Naive thymus-derived CD8-positive, alpha-beta T cell (primary cell): ENCODE measurements at regions not wholly inside any gene's neighbourhood (a gene's known extent, or its start where the extent isn't known, plus 50 kb on each side); places are given as distances from the start of the nearest gene placed in this dataset.
"Not testable (repeated sequence)": the region's sequence is repeated elsewhere in the genome, so short reads cannot be mapped to it uniquely, and the experiment has no call there.

Experiments used
- ATAC-seq, 2 donors: fragments of 150-1000 bp; cut with Tn5 transposase in 1 of 2; sonication (Bioruptor Pico), chemical (Tn5 transposase) in 1 of 2; 1 replicate in 1 of 2; 2 replicates in 1 of 2; pipeline ENCODE4 v1.10.0; 2021; ENCODE audit warnings: mild to moderate bottlenecking in 2 of 2, moderate library complexity in 2 of 2
- POLR2A ChIA-PET: fragments of 350-600 bp; sonication (Branson Sonifier 250); formaldehyde crosslinking; loops from one replicate; lab custom pipeline; 2021; ENCODE audit warnings: antibody characterized with exemption; lab: Charles Lee
- DNase-seq, 10 donors: peaks; one replicate each; pipeline versions ENCODE4 v3.0.0 to v3.0.0-alpha.2; 2020 to 2022
- H3K27ac Mint-ChIP-seq, 10 donors: one replicate each; pipeline ENCODE4 v1.8.0; 2020 to 2022; ENCODE audit warnings: mild to moderate bottlenecking in 10 of 10, mixed read lengths in 10 of 10, moderate library complexity in 4 of 10, inconsistent platforms in 1 of 10
- H3K27me3 Mint-ChIP-seq, 5 donors: one replicate each; pipeline ENCODE4 v1.8.0; 2021 to 2022; ENCODE audit warnings: mixed read lengths in 5 of 5
- H3K36me3 Mint-ChIP-seq, 3 donors: one replicate each; pipeline ENCODE4 v1.8.0; 2020 to 2022; ENCODE audit warnings: mixed read lengths in 3 of 3, mild to moderate bottlenecking in 2 of 3, inconsistent platforms in 1 of 3
- H3K4me1 Mint-ChIP-seq, 4 donors: one replicate each; pipeline ENCODE4 v1.8.0; 2021 to 2022; ENCODE audit warnings: mixed read lengths in 4 of 4
- H3K4me3 Mint-ChIP-seq, 10 donors: one replicate each; pipeline ENCODE4 v1.8.0; 2020 to 2022; ENCODE audit warnings: mild to moderate bottlenecking in 10 of 10, mixed read lengths in 10 of 10, moderate library complexity in 6 of 10, inconsistent platforms in 1 of 10
- H3K9me3 Mint-ChIP-seq, 9 donors: one replicate each; pipeline ENCODE4 v1.8.0; 2020 to 2022; ENCODE audit warnings: mixed read lengths in 9 of 9, mild to moderate bottlenecking in 3 of 9, inconsistent platforms in 1 of 9, moderate library complexity in 1 of 9

DNA sequence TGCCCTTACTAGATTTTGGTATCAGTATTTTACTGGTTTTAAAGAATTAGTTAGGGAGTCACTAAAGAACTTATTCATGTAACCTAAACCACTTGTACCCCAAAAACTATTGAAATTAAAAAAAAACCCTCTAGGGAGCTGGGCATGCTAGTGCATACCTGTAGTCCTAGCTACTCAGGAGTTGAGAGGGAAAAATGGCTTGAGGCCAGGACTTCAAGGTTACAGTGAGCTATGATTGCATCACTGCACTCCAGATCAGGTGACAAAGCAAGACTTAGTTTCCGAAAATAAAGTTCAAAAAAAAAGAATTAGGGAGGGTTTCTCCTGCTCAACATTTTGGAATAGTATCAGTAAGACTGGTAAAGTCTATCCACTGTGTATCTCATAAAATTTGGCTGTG lies 364.4 kb upstream of the LUZP2 start:
- H3K4me1 Mint-ChIP-seq, result no peaks in the 10 kb centered on the region
- no peak overlapping the region for H3K4me3 Mint-ChIP-seq
- POLR2A ChIA-PET, result no interaction called here

DNA sequence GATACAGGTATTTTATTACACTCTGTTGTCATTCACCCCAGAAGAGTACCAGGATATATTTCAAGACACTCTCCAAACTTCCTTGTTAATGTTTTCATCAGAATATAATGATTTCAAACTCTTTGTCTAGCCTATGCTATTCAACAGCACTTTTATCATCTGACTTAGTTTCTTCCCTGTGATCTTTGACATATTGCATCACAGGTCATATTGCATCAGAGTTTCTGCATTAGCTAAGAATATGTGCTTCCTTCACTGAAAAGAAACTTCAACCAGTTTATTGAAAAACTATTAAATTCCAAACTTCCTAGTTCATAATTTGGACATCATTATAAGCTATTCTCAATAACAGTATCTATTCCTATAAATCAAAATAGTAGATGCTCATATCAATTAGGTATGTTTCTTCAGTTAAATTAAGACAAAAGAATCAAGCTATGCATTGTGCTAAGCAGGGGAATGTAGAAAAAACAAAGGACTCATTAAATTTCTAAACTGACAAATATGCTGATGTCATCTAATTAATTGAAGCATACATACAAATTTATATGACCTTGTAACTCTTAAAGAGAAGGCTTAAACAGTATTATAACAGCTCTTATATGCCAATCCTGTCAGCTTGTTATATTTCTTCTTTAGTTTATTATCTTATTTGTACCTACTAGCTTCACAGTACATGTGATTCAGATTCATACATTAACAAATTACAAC lies 361.8 kb upstream of the LUZP2 start:
- H3K27ac Mint-ChIP-seq, result no peak overlapping the region
- DNase-seq (no peak), ATAC-seq (no peak)
- no peaks in the 10 kb centered on the region for H3K27me3 Mint-ChIP-seq
- no peaks in the 10 kb centered on the region for H3K4me1 Mint-ChIP-seq
- H3K9me3 Mint-ChIP-seq, result peaks cover 0 to 10% (median 6%) of the 10 kb centered on the region in 9 donors
- no peak overlapping the region for H3K4me3 Mint-ChIP-seq
- H3K36me3 Mint-ChIP-seq, result no peaks in the 10 kb centered on the region
- POLR2A ChIA-PET, result no interaction called here

More for the DNA sequence above, 364.4 kb upstream of the LUZP2 start:
- DNase-seq (no peak), ATAC-seq (no peak)
- peaks cover 0 to 17% (median 3%) of the 10 kb centered on the region in 9 donors for H3K9me3 Mint-ChIP-seq
- H3K27me3 Mint-ChIP-seq, result no peaks in the 10 kb centered on the region
- no peak overlapping the region for H3K27ac Mint-ChIP-seq
- H3K36me3 Mint-ChIP-seq, result no peaks in the 10 kb centered on the region

DNA sequence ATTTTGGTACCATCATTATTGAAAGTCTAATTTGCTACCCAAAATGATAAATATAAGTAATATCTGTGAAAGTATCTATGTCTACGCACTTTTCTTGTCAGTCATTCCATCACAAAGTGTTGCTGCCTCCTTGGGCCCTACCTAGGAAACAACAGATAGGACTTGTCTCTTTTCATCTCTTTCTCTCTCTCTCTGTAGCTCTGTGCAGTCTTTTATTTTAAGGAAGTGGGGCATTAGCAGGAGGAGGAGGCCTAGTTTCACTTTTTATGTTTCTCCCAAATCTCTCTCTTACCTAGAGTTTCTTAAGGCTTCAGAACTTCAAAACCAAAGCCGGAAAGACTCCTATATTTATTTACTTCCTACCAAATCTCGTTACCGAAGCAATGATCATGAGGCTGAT lies 354.8 kb upstream of the LUZP2 start:
- DNase-seq, result no peak
- Mint-ChIP-seq H3K9me3 (peaks cover 0 to 9% (median 4%) of the 10 kb centered on the region in 9 donors), H3K27me3 (no peaks in the 10 kb centered on the region), H3K27ac (no peak overlapping the region), H3K4me3 (no peak overlapping the region), H3K36me3 (no peaks in the 10 kb centered on the region), H3K4me1 (no peaks in the 10 kb centered on the region)
- POLR2A ChIA-PET, result no interaction called here
- ATAC-seq, result no peak

DNA sequence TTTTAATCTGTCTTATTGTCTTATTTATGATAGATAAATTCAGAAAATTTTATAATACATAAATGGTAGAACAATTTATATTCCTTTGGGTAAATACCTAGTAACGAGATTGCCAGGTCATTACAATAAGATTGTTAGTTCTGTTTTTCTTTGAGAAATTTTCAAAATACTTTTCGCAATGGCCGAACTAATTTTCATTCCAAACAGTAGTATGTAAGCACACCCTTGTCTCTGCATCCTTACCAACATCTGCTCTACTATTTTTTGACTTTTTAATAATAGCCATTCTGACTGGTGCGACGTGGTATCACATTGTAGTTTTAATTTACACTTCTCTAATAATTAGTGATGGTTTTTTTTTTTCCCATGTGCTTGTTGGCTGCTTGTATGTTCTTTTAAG lies 351.4 kb upstream of the LUZP2 start:
- ATAC-seq (no peak), DNase-seq (no peak)
- Mint-ChIP-seq H3K27ac (no peak overlapping the region), H3K4me1 (no peaks in the 10 kb centered on the region), H3K27me3 (no peaks in the 10 kb centered on the region), H3K9me3 (peaks cover 0 to 18% (median 9%) of the 10 kb centered on the region in 9 donors), H3K36me3 (no peaks in the 10 kb centered on the region), H3K4me3 (no peak overlapping the region)
- POLR2A ChIA-PET, result no interaction called here

DNA sequence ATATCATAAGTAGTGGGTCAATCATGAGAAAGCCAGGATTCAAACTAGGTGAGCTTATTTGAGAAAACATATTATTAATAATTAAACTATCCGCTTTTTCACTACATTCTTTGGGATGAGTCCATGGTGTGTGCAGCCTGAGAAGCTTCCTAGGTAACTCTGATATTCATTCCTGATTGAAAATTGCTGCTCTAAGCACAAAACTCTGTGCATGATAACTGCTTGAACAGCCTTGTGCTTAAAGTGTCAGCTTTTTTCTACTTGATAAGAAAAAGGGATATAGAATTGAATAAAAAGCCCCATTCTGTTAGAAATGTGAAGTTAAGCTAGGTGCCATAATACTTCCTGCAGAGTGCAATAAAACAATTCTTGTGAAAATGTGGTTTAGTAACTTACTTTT lies 343.5 kb upstream of the LUZP2 start:
- H3K9me3 Mint-ChIP-seq, result peaks cover 2 to 17% (median 9%) of the 10 kb centered on the region in 9 donors
- POLR2A ChIA-PET, result no interaction called here
- no peak for DNase-seq
- no peaks in the 10 kb centered on the region for H3K36me3 Mint-ChIP-seq
- H3K27me3 Mint-ChIP-seq, result no peaks in the 10 kb centered on the region
- no peaks in the 10 kb centered on the region for H3K4me1 Mint-ChIP-seq
- no peak overlapping the region for H3K4me3 Mint-ChIP-seq
- ATAC-seq, result no peak
- no peak overlapping the region for H3K27ac Mint-ChIP-seq

DNA sequence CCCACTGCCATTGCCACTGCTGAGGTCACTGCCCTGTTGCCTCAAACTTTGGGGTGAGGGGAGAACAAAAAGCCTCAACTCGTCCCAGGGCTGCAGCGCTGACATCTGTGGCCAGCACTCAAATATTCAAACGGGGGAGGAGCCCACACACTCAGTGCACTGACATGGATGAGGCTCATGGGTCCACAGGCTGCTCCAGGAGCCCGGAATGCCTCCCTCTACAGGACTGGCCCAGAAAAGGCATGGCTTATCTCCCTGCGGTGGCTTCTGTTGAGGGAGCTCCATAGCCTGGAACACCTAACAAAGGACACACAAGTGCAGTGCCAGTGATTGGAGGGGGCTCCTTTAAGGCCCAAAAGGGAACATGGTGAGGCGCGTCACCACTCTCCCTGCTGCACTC lies 341.1 kb upstream of the LUZP2 start:
- Mint-ChIP-seq H3K4me1 (no peaks in the 10 kb centered on the region), H3K36me3 (no peaks in the 10 kb centered on the region), H3K9me3 (peaks cover under 1 to 18% (median 5%) of the 10 kb centered on the region in 9 donors), H3K27me3 (no peaks in the 10 kb centered on the region), H3K4me3 (no peak overlapping the region), H3K27ac (no peak overlapping the region)
- POLR2A ChIA-PET, result no interaction called here
- no peak for DNase-seq
- ATAC-seq, result no peak

DNA sequence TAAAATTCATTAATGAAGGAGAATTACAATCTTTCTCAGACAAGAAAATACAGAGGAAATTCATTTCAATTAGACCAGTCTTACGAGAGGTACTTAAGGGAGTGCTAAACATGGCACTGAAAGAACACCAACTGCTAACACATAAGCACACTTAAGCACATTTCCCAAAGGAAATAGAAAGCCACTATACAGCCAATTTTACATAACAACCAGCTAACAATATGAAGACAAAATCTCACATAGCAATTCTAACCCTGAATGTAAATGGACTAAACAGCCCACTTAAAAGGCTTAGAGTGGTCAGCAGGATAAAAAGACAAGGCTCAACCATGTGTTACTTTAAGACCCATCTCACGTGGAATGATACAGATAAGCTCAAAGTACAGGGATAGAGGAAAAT lies 339.5 kb upstream of the LUZP2 start:
- H3K9me3 Mint-ChIP-seq, result peaks cover 0 to 19% (median 6%) of the 10 kb centered on the region in 9 donors
- H3K4me1 Mint-ChIP-seq, result no peaks in the 10 kb centered on the region
- no peak for ATAC-seq
- no peaks in the 10 kb centered on the region for H3K36me3 Mint-ChIP-seq
- H3K27me3 Mint-ChIP-seq, result no peaks in the 10 kb centered on the region
- DNase-seq, result no peak
- POLR2A ChIA-PET, result no interaction called here
- no peak overlapping the region for H3K4me3 Mint-ChIP-seq
- no peak overlapping the region for H3K27ac Mint-ChIP-seq

DNA sequence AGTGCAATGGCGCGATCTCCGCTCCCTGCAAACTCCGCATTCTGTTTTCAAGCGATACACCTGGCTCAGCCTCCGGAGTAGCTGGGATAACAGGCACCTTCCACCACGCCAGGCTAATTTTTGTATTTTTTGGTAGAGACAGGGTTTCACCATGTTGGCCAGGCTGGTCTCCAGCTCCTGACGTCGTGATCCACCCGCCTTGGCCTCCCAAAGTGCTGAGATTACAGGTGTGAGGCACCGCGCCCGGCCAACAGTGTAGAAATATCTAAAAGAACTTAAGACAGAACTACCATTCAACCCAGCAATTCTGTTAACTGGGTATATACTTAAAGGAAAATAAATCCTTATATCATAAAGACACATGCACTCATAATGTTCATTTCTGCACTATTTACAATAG lies 335.3 kb upstream of the LUZP2 start:
- ATAC-seq, result no peak
- peaks cover 0 to 22% (median 5%) of the 10 kb centered on the region in 9 donors for H3K9me3 Mint-ChIP-seq

DNA sequence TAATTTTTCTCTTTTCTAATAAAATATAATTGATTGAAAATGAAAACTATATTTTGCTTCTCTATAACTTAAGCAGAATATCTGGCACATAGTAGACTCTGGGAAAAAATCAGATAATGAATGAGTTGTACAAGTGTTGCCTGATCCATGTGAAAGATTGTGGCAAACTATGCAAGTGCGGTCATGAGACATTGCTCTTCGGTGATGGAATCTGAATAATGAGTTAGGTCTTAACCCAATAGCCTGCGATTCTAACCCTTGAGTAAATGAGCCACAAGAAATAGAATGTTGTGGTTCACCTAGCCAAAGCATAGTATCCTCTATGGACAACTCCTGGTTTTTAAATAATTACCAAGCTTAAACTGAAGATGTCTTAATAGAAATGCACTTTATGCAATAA lies 333.7 kb upstream of the LUZP2 start:
- Mint-ChIP-seq H3K27ac (no peak overlapping the region), H3K27me3 (no peaks in the 10 kb centered on the region), H3K4me3 (no peak overlapping the region), H3K9me3 (peaks cover 0 to 21% (median 4%) of the 10 kb centered on the region in 9 donors), H3K36me3 (no peaks in the 10 kb centered on the region), H3K4me1 (no peaks in the 10 kb centered on the region)
- POLR2A ChIA-PET, result no interaction called here
- ATAC-seq, result no peak
- no peak for DNase-seq

More for the DNA sequence above, 335.3 kb upstream of the LUZP2 start:
- Mint-ChIP-seq H3K4me3 (no peak overlapping the region), H3K36me3 (no peaks in the 10 kb centered on the region), H3K27ac (peak overlapping the region in 1 of 10 donors; percentile 42), H3K27me3 (no peaks in the 10 kb centered on the region), H3K4me1 (no peaks in the 10 kb centered on the region)
- DNase-seq, result no peak
- POLR2A ChIA-PET, result no interaction called here

DNA sequence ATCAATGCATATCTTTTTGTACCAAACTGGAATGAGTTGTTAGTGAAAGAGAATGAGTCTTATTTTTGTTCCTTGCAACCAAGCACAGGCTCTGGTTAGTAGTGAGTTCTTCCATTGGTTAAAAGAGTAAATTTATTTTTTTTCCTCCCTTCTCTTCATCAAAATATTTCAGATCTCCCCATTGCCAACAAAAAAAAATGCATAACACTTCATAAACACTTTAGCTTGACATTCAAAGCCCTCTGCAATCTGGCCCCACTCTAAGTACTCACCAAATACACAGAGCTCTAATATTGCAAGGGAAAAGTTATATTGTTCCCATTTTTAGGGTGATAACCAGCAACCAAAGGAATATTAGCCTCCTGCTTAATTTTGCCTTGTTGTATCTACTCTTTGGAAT lies 333.0 kb upstream of the LUZP2 start:
- H3K27ac Mint-ChIP-seq, result no peak overlapping the region
- POLR2A ChIA-PET, result no interaction called here
- no peak overlapping the region for H3K4me3 Mint-ChIP-seq
- no peak for DNase-seq
- peaks cover 0 to 21% (median 4%) of the 10 kb centered on the region in 9 donors for H3K9me3 Mint-ChIP-seq
- no peaks in the 10 kb centered on the region for H3K27me3 Mint-ChIP-seq
- no peaks in the 10 kb centered on the region for H3K4me1 Mint-ChIP-seq
- no peak for ATAC-seq
- H3K36me3 Mint-ChIP-seq, result no peaks in the 10 kb centered on the region

DNA sequence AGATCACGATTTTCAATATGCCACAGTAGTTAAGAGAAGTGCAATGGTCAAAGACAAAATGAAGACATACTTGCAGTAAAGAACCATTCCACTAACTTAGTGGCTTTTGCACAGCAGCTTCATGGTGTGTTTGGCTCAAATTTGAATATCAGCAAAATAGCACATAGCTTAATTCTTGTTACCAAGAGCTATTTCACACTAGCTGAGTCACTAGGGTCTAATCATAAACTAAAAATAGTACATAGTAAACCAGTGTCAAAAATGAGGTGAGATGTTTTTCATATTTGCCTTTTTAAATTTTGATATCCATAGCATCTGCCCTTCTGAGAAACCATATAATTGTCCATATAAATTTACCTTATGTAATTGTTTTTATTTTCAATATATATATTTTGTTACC lies 325.0 kb upstream of the LUZP2 start:
- POLR2A ChIA-PET, result no interaction called here

DNA sequence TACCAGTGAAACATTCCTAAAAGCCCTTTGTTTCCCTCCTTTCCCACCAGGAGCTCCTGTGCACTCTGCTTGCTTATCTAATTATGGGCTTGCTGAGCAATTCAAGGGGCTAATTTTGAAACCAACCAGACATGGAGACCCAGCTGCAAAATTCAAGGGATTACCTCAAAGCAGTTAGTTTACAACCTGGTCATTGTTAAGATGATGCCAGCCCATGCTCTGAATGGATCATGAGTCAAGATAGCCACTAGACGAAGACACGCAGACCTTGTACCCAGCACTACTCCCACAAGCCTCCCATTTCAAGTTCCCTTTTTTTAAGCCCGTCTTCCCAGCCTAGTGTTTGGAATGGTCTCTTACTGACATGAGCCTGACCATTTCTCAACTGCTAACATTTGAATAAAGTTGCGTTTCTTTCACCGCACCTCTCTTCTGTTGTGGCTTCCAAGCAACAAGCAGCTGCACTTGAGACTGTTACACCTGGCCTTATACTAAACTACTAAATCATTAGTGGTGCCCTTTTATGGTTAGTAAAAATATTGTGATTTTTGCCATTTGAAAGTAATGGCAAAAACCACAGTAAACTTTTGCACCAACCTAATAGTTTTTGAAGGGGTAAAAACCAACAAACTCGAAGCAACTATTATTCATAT lies 315.3 kb upstream of the LUZP2 start:
- DNase-seq, result no peak
- Mint-ChIP-seq H3K36me3 (no peaks in the 10 kb centered on the region), H3K4me1 (no peaks in the 10 kb centered on the region), H3K4me3 (no peak overlapping the region), H3K27me3 (no peaks in the 10 kb centered on the region), H3K27ac (no peak overlapping the region), H3K9me3 (peaks cover 0 to 26% (median 2%) of the 10 kb centered on the region in 9 donors)
- no peak for ATAC-seq
- POLR2A ChIA-PET, result no interaction called here

More for the DNA sequence above, 325.0 kb upstream of the LUZP2 start:
- Mint-ChIP-seq H3K27ac (no peak overlapping the region), H3K9me3 (peaks cover 0 to 3% (median 0%) of the 10 kb centered on the region in 9 donors), H3K36me3 (no peaks in the 10 kb centered on the region), H3K4me3 (no peak overlapping the region), H3K4me1 (no peaks in the 10 kb centered on the region), H3K27me3 (no peaks in the 10 kb centered on the region)
- ATAC-seq (no peak), DNase-seq (no peak)

DNA sequence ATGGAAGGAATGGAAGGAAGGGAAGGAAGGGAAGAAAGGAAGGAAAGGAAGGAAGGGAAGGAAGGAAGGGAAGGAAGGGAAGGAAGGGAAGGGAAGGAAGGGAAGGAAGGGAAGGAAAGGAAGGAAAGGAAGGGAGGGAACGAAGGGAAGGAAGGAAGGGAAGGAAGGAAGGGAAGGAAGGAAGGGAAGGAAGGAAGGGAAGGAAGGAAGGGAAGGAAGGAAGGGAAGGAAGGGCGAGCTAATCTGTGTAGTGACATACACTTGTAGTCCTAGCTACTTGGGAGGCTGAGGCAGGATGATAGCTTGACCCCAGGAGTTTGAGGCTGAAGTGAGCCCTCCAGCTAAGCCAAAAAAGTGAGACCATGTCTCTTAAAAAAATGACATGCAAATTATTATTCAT lies 311.3 kb upstream of the LUZP2 start:
- DNase-seq, POLR2A ChIA-PET, H3K4me1 Mint-ChIP-seq, H3K36me3 Mint-ChIP-seq, H3K4me3 Mint-ChIP-seq, ATAC-seq, H3K27me3 Mint-ChIP-seq, H3K27ac Mint-ChIP-seq: not testable (repeated sequence)
- peaks cover 3 to 25% (median 10%) of the 10 kb centered on the region in 9 donors for H3K9me3 Mint-ChIP-seq
